Mesendoderm (in vitro differentiated cells): ENCODE measurements at regions not wholly inside any gene's neighbourhood (a gene's known extent, or its start where the extent isn't known, plus 50 kb on each side); places are given as distances from the start of the nearest gene placed in this dataset.

Experiments used
- DNase-seq: peaks from one replicate; pipeline ENCODE4 v3.0.0; 2013
- H2AK5ac ChIP-seq: 2 replicates; pipeline ENCODE4 v1.6.1; 2013; ENCODE audit warnings: low read length, inconsistent platforms
- H2BK120ac ChIP-seq: 2 replicates; pipeline ENCODE4 v1.6.1; 2013; ENCODE audit warnings: low read depth, mild to moderate bottlenecking, low read length, moderate library complexity, mixed read lengths
- H2BK15ac ChIP-seq: replicated peaks from 2 replicates; pipeline ENCODE4 v1.6.1; 2013; ENCODE audit warnings: low read depth, mild to moderate bottlenecking, moderate library complexity
- H2BK5ac ChIP-seq: 2 replicates; pipeline ENCODE4 v1.6.1; 2013; ENCODE audit warnings: low read length, inconsistent platforms
- H3K18ac ChIP-seq: 2 replicates; pipeline ENCODE4 v1.6.1; 2013; ENCODE audit warnings: mild to moderate bottlenecking, low read length, mixed read lengths
- H3K23ac ChIP-seq: one replicate; pipeline ENCODE4 v1.6.1; 2013; ENCODE audit warnings: low read length
- H3K27ac ChIP-seq: 2 replicates; pipeline ENCODE4 v1.5.1; 2013; ENCODE audit warnings: low read depth, mild to moderate bottlenecking, inconsistent platforms, low read length, moderate library complexity
- H3K27me3 ChIP-seq: 2 replicates; pipeline ENCODE4 v1.6.1; 2013; ENCODE audit warnings: low read length, control low read depth, mild to moderate bottlenecking, inconsistent platforms; ENCODE audit not compliant: insufficient read depth, poor library complexity
- H3K36me3 ChIP-seq: 2 replicates; pipeline ENCODE4 v1.6.1; 2013; ENCODE audit warnings: low read length, inconsistent platforms; ENCODE audit not compliant: control insufficient read depth, insufficient read depth
- H3K4ac ChIP-seq: one replicate; pipeline ENCODE4 v1.6.1; 2013; ENCODE audit warnings: low read depth, mild to moderate bottlenecking, low read length, moderate library complexity
- H3K4me1 ChIP-seq: 2 replicates; pipeline ENCODE4 v1.6.1; 2013; ENCODE audit warnings: low read depth, low read length, inconsistent platforms; ENCODE audit not compliant: control insufficient read depth
- H3K4me2 ChIP-seq: 2 replicates; pipeline ENCODE4 v1.6.1; 2013; ENCODE audit warnings: low read length
- H3K4me3 ChIP-seq: 2 replicates; pipeline ENCODE4 v1.5.1; 2013; ENCODE audit warnings: mild to moderate bottlenecking, low read length
- H3K56ac ChIP-seq: one replicate; pipeline ENCODE4 v1.6.1; 2013; ENCODE audit warnings: low read length
- H3K79me1 ChIP-seq: 2 replicates; pipeline ENCODE4 v1.6.1; 2013; ENCODE audit warnings: low read length, inconsistent platforms
- H3K79me2 ChIP-seq: 2 replicates; pipeline ENCODE4 v1.6.1; 2013; ENCODE audit warnings: mild to moderate bottlenecking, low read length; ENCODE audit not compliant: control insufficient read depth, insufficient read depth
- H3K9ac ChIP-seq: 2 replicates; pipeline ENCODE4 v1.6.1; 2013; ENCODE audit warnings: low read length, inconsistent platforms
- H4K5ac ChIP-seq: one replicate; pipeline ENCODE4 v1.6.1; 2013; ENCODE audit warnings: low read length
- H4K8ac ChIP-seq: one replicate; pipeline ENCODE4 v1.6.1; 2013; ENCODE audit warnings: low read depth, mild to moderate bottlenecking, control low read depth, low read length, moderate library complexity
- WGBS: extraction: QIAGEN DNeasy Blood & Tissue Kit; methylation state at CpG from one replicate; pipeline ENCODE4 v1.1.7; 2013; ENCODE audit warnings: low lambda C conversion rate, missing lambda C conversion rate; ENCODE audit not compliant: insufficient coverage; ENCODE audit errors: extremely low coverage; 5-methylcytosine and 5-hydroxymethylcytosine counted together

DNA sequence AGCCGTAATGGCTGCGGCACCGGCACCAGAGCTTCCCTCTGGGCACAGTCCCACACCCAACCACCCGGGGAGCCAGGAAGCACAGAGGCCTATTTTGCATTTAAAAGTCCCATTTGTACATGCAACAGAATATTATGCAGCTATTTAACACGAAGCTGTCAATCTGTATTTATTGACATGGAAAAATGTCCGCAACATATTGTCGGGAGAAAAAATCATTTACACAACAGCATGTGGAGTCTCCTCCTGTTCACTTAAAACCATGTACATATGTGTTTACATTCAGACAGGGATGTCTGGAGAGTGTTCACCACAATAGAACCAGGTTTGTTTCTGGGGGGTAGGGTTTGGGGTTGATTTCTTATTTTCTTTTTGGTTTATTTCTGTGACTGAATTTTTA, 63.4 kb upstream of the GRIK3 start:
- Histone ChIP-seq H2BK120ac (no peak overlapping the region), H3K79me1 (no peaks in the 10 kb centered on the region), H3K79me2 (no peaks in the 10 kb centered on the region), H3K9ac (no peak overlapping the region), H2BK15ac (no peak overlapping the region), H2BK5ac (no peak overlapping the region), H3K27ac (no peak overlapping the region), H3K23ac (no peak overlapping the region), H3K18ac (no peak overlapping the region), H3K56ac (peak overlapping the region; percentile 28), H4K5ac (no peak overlapping the region), H3K4me1 (peaks cover 4% of the 10 kb centered on the region), H4K8ac (no peak overlapping the region), H2AK5ac (no peak overlapping the region), H3K4ac (no peak overlapping the region), H3K4me3 (no peak overlapping the region), H3K4me2 (no peak overlapping the region), H3K27me3 (no peaks in the 10 kb centered on the region), H3K36me3 (no peaks in the 10 kb centered on the region)
- WGBS: no CpG with 5 or more reads among the region's 7 CpGs
- no peak for DNase-seq

DNA sequence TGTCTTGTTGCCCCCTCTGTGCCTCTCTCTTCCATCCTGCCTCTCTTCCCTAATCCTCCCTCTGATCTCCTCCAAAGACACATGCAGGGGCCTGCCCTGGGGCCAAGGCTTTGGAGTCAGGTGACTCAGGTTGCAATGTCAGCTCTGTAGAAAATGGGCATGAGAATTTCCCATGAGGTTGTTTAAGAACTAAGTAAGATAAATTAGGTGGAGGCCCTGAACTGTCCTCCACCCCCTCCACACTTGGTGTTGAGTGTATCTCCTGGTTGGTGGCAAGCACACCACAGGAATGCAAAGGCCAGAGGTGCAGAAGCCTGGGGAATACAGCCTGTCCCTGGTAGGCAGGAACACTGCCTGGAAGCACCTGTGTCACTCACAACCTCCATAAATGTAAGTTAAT, 63.9 kb upstream of the GRIK3 start:
- peak; percentile 50 for DNase-seq
- H3K9ac ChIP-seq: no peak overlapping the region
- H2AK5ac ChIP-seq: no peak overlapping the region
- H3K18ac ChIP-seq: no peak overlapping the region
- peaks cover 4% of the 10 kb centered on the region for H3K4me1 ChIP-seq
- H3K4me3 ChIP-seq: no peak overlapping the region
- no peaks in the 10 kb centered on the region for H3K27me3 ChIP-seq
- no peaks in the 10 kb centered on the region for H3K79me1 ChIP-seq
- no peaks in the 10 kb centered on the region for H3K36me3 ChIP-seq
- H3K27ac ChIP-seq: no peak overlapping the region
- H2BK5ac ChIP-seq: no peak overlapping the region
- H4K5ac ChIP-seq: no peak overlapping the region
- H2BK120ac ChIP-seq: no peak overlapping the region
- no peak overlapping the region for H3K4ac ChIP-seq
- H4K8ac ChIP-seq: no peak overlapping the region
- no peaks in the 10 kb centered on the region for H3K79me2 ChIP-seq
- no peak overlapping the region for H3K4me2 ChIP-seq
- no peak overlapping the region for H2BK15ac ChIP-seq
- H3K23ac ChIP-seq: no peak overlapping the region
- H3K56ac ChIP-seq: no peak overlapping the region

DNA sequence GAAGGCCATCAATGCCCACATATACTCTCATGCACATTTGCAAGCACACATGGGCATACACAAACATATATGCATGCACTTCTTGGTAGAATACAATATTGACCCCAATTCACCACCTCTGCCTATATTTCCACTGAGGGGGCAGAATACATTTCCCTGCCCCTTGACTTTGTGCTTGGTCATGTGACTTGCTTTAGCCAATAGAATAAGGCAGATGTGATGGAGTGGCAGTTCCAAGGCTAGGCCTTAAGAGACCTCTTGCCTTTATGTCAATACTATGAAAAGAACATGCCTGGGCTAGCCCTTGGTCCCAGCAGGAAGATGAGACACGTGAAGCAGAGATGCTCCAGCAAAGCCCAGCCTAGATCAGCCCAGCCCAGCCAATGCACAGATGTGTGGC, 66.0 kb upstream of the GRIK3 start:
- H2BK15ac ChIP-seq: no peak overlapping the region
- no peak overlapping the region for H4K8ac ChIP-seq
- no peak overlapping the region for H3K4me2 ChIP-seq
- no peak overlapping the region for H3K18ac ChIP-seq
- no peak overlapping the region for H4K5ac ChIP-seq
- no peak overlapping the region for H3K9ac ChIP-seq
- H3K79me2 ChIP-seq: no peaks in the 10 kb centered on the region
- H3K79me1 ChIP-seq: no peaks in the 10 kb centered on the region
- no peak overlapping the region for H3K23ac ChIP-seq
- no peak overlapping the region for H3K4me3 ChIP-seq
- no peaks in the 10 kb centered on the region for H3K36me3 ChIP-seq
- H3K4ac ChIP-seq: no peak overlapping the region
- H2BK5ac ChIP-seq: no peak overlapping the region
- DNase-seq: no peak
- H2BK120ac ChIP-seq: no peak overlapping the region
- no peaks in the 10 kb centered on the region for H3K4me1 ChIP-seq
- no peak overlapping the region for H3K56ac ChIP-seq
- no peak overlapping the region for H2AK5ac ChIP-seq
- no peaks in the 10 kb centered on the region for H3K27me3 ChIP-seq
- no peak overlapping the region for H3K27ac ChIP-seq
- WGBS: no CpG with 5 or more reads among the region's 1 CpG

DNA sequence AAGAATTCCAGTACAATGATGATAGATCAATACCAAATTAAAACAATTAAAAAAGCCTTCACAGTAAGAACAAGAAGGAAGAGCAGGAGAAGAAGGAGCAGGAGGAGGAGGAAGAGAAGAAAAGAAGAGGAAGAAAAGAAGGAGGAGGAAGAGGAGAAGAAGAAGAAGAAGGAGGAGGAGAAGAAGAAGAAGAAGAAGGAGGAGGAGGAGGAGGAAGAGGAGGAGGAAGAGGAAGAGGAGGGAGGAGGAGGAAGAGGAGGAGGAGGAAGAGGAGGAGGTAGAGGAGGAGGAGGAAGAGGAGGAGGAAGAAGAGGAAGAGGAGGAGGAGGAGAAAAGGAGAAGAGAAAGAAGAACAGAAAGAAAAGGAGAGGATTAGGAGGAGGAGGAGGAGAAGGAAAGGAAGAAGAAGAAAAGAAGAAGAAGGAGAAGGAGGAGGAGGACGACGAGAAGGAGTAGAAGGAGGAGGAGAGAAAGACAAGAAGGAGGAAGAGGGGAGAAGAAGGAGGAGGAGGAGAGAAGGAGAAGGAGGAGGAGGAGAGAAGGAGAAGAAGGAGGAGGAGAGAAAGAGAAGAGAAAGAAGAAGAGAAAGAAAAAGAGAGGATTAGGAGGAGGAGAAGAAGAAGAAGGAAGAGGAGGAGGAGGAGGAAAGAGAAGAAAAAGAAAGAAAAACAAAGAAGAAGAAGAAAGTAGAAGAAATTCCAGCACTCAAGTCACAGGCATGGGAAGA, 68.5 kb upstream of the GRIK3 start:
- Histone ChIP-seq H3K79me1 (no peaks in the 10 kb centered on the region), H2BK15ac (no peak overlapping the region), H3K27ac (no peak overlapping the region), H3K4me2 (no peak overlapping the region), H3K27me3 (no peaks in the 10 kb centered on the region), H3K4ac (no peak overlapping the region), H4K5ac (no peak overlapping the region), H3K18ac (no peak overlapping the region), H3K4me1 (no peaks in the 10 kb centered on the region), H4K8ac (no peak overlapping the region), H3K56ac (no peak overlapping the region), H3K9ac (no peak overlapping the region), H3K79me2 (no peaks in the 10 kb centered on the region), H3K4me3 (no peak overlapping the region), H3K36me3 (no peaks in the 10 kb centered on the region), H3K23ac (no peak overlapping the region), H2BK120ac (no peak overlapping the region), H2AK5ac (no peak overlapping the region), H2BK5ac (no peak overlapping the region)
- DNase-seq: no peak
- WGBS: 100% methylated on average over 2 of the region's 2 CpGs

DNA sequence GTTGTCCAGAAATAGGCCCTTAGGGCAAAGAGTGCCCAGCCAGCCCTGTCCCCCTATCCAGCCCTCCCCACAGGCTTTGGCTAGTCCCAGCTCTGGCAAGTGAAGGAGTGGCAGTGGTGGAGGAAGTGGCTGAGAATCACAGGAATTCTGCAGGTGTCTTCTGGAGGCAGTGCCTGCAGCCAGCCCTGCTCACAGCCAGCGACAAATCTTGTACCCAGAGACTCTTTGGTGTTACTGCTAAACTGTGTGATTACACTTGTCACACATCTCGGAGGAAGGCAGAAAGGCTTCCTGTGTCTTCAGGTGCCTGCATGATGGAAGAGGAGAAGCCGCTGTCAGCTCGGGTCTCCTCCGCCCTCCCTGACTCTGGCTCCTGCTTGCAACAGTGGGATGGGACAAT, 71.6 kb upstream of the GRIK3 start:
- Histone ChIP-seq H2AK5ac (no peak overlapping the region), H3K79me2 (no peaks in the 10 kb centered on the region), H3K23ac (no peak overlapping the region), H3K4me3 (no peak overlapping the region), H3K18ac (no peak overlapping the region), H3K4me1 (no peaks in the 10 kb centered on the region), H3K4ac (no peak overlapping the region), H3K27ac (no peak overlapping the region), H3K56ac (no peak overlapping the region), H3K27me3 (no peaks in the 10 kb centered on the region), H3K4me2 (no peak overlapping the region), H3K79me1 (no peaks in the 10 kb centered on the region), H3K36me3 (no peaks in the 10 kb centered on the region), H2BK15ac (no peak overlapping the region), H4K8ac (no peak overlapping the region), H2BK120ac (no peak overlapping the region), H2BK5ac (no peak overlapping the region), H4K5ac (no peak overlapping the region), H3K9ac (no peak overlapping the region)
- no CpG with 5 or more reads among the region's 5 CpGs for WGBS
- DNase-seq: no peak
